AG09319 (cell line): ENCODE measurements at regions not wholly inside any gene's neighbourhood (a gene's known extent, or its start where the extent isn't known, plus 50 kb on each side); places are given as distances from the start of the nearest gene placed in this dataset.

Experiments
- DNase-seq: peaks from one replicate; pipeline ENCODE4 v3.0.0-alpha.2; 2010; ENCODE audit warnings: low read depth; ENCODE audit errors: extremely low read depth
- TF ChIP-seq, protein P1 (sequence below): IDR thresholded peaks from 2 replicates; pipeline ENCODE4 v1.5.1; 2011; ENCODE audit warnings: low read depth, mild to moderate bottlenecking, inconsistent platforms, low read length, moderate library complexity

DNA sequence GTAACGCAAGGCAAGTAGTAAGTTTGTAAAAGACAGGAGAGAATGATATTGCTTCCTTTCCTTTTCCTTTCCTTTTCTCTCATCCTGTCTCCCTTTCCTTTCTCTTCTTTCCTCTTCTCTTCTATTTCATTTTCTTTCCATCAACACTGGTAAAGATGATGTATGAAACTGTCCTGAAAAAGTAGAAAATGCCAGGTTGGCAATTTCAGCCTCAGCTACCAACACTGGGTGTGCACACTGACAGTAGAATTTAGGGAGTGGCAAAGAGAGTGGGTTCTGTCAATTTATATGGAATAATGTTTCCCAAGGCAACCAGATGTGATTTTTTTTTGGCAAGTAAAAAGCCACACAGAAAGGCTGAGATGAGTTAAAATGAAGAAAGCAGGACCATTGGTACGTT lies 155.7 kb upstream of the ZRANB2 start:
- TF ChIP-seq, protein P1, sequence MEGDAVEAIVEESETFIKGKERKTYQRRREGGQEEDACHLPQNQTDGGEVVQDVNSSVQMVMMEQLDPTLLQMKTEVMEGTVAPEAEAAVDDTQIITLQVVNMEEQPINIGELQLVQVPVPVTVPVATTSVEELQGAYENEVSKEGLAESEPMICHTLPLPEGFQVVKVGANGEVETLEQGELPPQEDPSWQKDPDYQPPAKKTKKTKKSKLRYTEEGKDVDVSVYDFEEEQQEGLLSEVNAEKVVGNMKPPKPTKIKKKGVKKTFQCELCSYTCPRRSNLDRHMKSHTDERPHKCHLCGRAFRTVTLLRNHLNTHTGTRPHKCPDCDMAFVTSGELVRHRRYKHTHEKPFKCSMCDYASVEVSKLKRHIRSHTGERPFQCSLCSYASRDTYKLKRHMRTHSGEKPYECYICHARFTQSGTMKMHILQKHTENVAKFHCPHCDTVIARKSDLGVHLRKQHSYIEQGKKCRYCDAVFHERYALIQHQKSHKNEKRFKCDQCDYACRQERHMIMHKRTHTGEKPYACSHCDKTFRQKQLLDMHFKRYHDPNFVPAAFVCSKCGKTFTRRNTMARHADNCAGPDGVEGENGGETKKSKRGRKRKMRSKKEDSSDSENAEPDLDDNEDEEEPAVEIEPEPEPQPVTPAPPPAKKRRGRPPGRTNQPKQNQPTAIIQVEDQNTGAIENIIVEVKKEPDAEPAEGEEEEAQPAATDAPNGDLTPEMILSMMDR = no peak
- DNase-seq = no peak

DNA sequence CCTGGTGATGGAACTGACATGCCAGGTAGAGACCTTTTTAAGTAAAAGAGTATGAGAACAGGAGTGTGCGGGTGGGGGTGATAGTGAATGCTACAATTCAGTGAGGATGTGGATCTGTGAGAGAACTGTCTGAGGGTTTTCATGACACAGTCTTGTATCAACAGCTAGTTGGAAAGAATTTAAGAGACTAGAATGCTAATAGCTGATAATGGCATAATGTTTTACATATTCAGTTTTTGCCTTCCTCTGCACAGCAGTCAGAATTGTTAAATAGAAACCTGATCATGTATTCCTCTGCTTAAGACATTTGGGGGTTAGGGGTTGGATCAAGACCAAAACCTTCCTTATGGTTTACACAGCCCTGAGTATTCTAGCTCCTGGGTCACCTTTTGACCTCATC lies 152.8 kb upstream of the ZRANB2 start:
- DNase-seq = no peak
- TF ChIP-seq, protein P1 = no peak

DNA sequence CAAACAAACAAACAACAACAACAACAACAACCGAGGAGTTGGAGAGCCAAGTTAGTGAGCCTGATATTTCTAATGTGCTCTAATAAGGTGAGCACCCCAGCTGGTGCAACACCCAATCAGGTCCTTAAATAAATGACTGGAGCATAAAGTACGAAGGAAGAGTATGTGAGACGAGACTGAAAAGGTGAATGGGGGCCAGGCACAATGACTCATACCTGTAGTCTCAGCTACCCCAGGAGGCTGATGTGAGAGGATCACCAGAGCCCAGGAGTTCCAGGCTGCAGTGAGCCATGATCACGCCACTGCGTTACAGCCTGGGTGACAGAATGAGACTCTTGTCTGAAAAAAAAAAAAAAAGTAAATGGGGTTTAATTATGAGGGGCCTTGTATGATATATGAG lies 152.0 kb upstream of the ZRANB2 start:
- no peak for DNase-seq
- TF ChIP-seq, protein P1 = no peak

DNA sequence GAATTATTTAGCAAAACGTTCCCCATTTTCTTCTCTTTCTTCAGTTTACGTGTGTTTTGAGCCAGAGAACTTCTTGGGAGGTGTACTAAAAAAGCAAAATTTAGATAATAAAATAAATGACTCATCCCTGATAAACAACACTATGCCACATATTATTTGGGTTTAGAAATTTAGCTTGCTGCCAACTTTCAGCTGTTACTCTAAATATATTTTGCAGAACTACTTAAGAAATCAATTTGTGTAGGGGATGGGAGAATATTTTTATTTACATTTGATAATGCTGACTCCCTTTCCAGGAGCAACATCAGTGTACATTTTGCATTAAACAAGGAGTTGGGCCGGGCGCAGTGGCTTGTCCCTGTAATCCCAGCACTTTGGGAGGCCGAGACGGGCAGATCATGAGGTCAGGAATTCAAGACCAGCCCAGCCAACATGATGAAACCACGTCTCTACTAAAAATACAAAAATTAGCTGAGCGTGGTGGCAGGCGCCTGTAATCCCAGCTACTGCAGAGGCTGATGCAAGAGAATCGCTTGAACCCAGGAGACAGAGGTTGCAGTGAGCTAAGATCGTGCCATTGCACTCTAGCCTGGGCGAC lies 151.4 kb upstream of the ZRANB2 start:
- TF ChIP-seq, protein P1 = no peak
- DNase-seq = no peak

DNA sequence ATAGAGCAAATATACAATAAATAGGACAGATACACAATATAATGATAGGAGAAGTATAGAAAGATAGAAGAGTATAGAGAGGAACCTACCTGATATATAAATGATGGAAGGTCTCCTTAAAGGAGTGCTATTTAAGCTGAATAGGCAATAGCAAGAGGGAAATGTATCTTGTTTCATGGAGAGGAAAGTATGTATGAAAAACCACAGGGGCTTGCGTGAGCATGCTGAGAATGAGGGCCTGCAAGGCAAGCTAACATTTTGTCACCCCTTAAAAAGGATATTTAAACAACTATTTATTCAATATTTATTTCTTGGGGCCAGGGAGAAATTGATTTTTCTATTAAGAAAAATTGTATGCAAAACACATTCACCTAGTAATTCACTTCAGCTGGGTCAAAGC lies 150.9 kb upstream of the ZRANB2 start:
- TF ChIP-seq, protein P1 = no peak
- no peak for DNase-seq

DNA sequence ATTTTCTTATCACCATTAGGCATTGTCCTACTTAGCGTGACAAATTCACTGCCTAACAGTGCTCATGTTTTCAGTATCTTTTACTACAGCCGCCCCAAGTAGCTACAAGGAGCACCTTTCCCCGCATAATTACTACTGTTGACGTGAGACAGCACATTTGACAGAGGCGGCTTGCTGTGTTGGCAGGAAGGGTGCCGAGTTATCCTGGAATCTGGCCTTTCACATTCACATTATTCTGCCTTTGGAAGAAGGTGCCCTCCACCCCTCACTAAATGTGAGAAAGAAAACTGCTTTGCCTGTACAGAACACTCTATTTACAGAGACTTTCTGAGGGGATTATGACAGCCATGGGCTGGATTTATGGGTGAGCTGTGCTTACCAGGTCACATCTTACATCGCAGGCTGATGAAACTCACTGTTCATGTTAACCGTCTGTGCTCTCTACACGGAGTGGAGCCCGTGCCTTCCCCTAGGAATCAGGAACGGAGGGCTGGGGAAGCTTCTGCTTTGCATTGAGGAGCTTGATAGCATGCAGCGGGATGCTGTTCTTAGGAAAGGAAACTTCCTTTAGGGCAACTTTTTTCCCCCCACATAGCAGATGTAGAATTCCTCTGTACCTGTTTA lies 148.0 kb upstream of the ZRANB2 start:
- DNase-seq = no peak

DNA sequence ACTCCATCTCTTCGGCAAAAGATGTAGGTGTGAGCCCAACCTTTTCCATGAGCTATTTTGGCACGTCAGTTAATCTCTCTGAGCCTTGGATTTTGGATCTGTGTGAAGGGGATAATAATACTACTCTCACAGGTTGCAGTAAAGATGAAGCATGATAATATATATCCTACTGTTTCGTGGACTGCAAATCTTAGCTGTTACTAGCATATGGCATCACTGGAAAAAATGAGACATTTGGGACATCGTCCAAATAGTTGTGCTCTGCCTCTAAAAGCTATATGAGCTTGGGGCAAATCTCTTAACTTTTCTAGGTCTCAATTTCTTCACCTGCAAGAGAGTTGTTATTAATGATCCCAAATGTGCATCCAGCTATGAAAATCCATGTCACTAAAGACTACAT lies 147.4 kb upstream of the ZRANB2 start:
- TF ChIP-seq, protein P1 = no peak
- no peak for DNase-seq

More for the DNA sequence above, 148.0 kb upstream of the ZRANB2 start:
- TF ChIP-seq, protein P1 = no peak
